ENCODE measurements at regions not wholly inside any gene's neighbourhood (a gene's known extent, or its start where the extent isn't known, plus 50 kb on each side); places are given as distances from the start of the nearest gene placed in this dataset.
A peak's percentile ranks its signal among the peaks of the same experiment; 100 is the strongest.

DNA sequence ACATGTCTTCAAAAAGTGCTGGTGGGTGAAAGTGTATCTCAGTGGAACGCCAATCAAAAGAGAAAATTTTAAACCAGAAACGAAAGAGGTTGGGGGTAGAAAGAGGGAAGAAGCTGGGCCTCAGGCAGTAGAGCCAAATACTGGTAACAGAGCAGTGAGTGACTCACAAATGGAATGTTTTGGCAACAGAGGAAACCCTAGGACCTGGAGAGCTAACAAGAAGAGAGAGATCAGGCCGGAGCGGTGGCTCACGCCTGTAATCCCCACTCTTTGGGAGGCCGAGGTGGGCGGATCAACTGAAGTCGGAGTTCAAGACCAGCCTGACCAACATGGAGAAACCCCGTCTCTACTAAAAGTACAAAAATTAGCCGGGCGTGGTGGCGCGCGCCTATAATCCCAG, 450.8 kb upstream of the NAALADL2 start:
- peak in 1 of 5 donors; percentile 56 for DNase-seq
- intact Hi-C loops (cut with DNase I), result no loop called here
- no peak for FAIRE-seq
- Histone ChIP-seq H3K36me3 (ENCODE audit: control insufficient read depth in 2 of 3, insufficient read depth in 3 of 3, low read length in 3 of 3) (no peaks in the 10 kb centered on the region), H3K9ac (ENCODE audit: low read length in 3 of 3) (no peak overlapping the region), H3K9me3 (ENCODE audit: control insufficient read depth in 2 of 3, insufficient read depth in 1 of 3, low read length in 3 of 3) (no peaks in the 10 kb centered on the region), H3K27ac (ENCODE audit: low read depth in 2 of 2, low read length in 2 of 2) (no peak overlapping the region), H3K27me3 (ENCODE audit: control insufficient read depth, insufficient read depth, low read length) (no peaks in the 10 kb centered on the region), H3K4me3 (ENCODE audit: low read length in 3 of 3) (no peak overlapping the region), H3K4me1 (ENCODE audit: control insufficient read depth in 2 of 3, insufficient read depth in 2 of 3, low read depth in 1 of 3, low read length in 3 of 3) (no peaks in the 10 kb centered on the region)
- TF ChIP-seq, protein P1, sequence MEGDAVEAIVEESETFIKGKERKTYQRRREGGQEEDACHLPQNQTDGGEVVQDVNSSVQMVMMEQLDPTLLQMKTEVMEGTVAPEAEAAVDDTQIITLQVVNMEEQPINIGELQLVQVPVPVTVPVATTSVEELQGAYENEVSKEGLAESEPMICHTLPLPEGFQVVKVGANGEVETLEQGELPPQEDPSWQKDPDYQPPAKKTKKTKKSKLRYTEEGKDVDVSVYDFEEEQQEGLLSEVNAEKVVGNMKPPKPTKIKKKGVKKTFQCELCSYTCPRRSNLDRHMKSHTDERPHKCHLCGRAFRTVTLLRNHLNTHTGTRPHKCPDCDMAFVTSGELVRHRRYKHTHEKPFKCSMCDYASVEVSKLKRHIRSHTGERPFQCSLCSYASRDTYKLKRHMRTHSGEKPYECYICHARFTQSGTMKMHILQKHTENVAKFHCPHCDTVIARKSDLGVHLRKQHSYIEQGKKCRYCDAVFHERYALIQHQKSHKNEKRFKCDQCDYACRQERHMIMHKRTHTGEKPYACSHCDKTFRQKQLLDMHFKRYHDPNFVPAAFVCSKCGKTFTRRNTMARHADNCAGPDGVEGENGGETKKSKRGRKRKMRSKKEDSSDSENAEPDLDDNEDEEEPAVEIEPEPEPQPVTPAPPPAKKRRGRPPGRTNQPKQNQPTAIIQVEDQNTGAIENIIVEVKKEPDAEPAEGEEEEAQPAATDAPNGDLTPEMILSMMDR (IDR thresholded peaks at IDR 0.05; ENCODE audit: borderline replicate concordance, extremely low read depth, insufficient read depth), result no peak

DNA sequence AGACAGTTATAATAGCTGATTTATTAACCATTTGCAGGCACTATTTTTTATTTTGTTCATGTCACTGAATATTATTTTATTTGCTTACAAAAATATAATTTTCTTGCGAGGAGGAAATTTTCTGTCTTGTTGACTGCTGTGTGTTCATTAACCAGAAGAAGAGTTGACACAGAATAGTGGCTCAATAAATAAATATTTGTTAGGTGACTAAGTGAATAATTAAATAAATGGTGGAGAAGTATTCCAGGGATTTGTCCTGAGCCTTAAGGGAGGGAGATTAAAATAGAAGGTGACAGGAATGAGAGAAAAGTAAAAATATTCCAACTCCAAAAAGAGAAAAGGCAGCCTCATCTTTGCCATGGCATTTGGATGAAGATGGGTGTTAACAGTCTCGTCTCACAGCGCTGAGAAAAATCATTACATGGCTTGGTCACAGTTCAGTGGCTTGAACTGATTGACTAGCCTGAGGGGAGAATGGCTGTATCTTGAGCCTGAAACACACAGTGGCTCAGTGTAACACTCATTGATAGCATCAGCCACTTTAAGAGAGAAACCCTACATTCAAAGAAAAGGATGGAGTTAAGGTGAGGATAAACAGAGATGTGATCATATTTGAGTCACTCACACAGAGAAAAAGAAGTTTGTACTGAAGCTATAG, 449.9 kb upstream of the NAALADL2 start:
- Histone ChIP-seq H3K9ac (ENCODE audit: low read length in 3 of 3) (no peak overlapping the region), H3K36me3 (ENCODE audit: control insufficient read depth in 2 of 3, insufficient read depth in 3 of 3, low read length in 3 of 3) (no peaks in the 10 kb centered on the region), H3K4me1 (ENCODE audit: control insufficient read depth in 2 of 3, insufficient read depth in 2 of 3, low read depth in 1 of 3, low read length in 3 of 3) (no peaks in the 10 kb centered on the region), H3K4me3 (ENCODE audit: low read length in 3 of 3) (no peak overlapping the region), H3K27me3 (ENCODE audit: control insufficient read depth, insufficient read depth, low read length) (no peaks in the 10 kb centered on the region), H3K27ac (ENCODE audit: low read depth in 2 of 2, low read length in 2 of 2) (no peak overlapping the region), H3K9me3 (ENCODE audit: control insufficient read depth in 2 of 3, insufficient read depth in 1 of 3, low read length in 3 of 3) (no peaks in the 10 kb centered on the region)
- intact Hi-C loops (cut with DNase I), result no loop called here
- no peak for FAIRE-seq
- DNase-seq, result peak in 2 of 5 donors; percentile 22 to 40
- TF ChIP-seq, protein P1 (IDR thresholded peaks at IDR 0.05; ENCODE audit: borderline replicate concordance, extremely low read depth, insufficient read depth), result no peak

DNA sequence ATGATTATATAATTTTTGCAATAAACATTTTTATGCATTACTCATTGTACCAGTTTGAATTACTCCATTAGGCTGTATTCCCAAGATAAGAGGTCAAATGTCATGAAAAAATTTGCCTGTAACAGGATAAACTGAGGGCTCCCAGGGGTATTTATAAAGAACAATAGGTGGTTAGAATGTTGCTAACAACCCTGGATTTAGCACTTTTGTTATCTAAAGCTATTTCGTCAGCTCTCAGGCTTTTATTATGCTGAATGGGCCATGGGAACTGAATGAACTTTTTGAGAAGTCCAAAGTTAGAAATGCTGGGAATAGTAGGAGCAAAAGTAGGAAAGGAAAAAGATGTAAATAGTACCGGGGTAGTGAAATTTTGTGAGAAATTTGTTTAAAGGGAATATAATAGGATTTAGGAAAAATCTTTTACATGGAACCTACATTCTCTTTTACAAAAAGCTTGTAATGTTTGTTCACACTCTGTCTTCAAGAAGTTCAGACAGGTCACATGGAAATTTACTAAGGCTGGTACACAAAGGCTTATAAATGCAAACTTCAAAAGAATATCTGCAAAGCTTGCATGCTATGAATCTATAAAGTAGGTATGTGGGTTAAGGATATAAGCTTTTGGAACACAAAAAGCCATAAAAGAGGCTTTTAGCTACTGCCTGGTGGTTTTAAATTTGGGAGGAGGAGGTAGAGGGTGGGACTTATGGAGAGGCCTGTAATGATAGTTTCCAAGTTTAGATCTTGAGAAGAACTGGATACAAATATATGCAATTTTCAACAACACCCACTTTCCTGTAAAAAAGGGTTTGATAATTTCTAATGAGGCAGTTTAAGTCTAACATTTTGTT, 445.8 kb upstream of the NAALADL2 start:
- H3K36me3 ChIP-seq (ENCODE audit: control insufficient read depth in 2 of 3, insufficient read depth in 3 of 3, low read length in 3 of 3), result no peaks in the 10 kb centered on the region
- H3K9ac ChIP-seq (ENCODE audit: low read length in 3 of 3), result no peak overlapping the region
- no peak overlapping the region for H3K4me3 ChIP-seq (ENCODE audit: low read length in 3 of 3)
- H3K27me3 ChIP-seq (ENCODE audit: control insufficient read depth, insufficient read depth, low read length), result no peaks in the 10 kb centered on the region
- FAIRE-seq, result no peak
- H3K27ac ChIP-seq (ENCODE audit: low read depth in 2 of 2, low read length in 2 of 2), result no peak overlapping the region
- intact Hi-C loops (cut with DNase I), result no loop called here
- DNase-seq, result no peak
- TF ChIP-seq, protein P1 (IDR thresholded peaks at IDR 0.05; ENCODE audit: borderline replicate concordance, extremely low read depth, insufficient read depth), result no peak
- no peaks in the 10 kb centered on the region for H3K4me1 ChIP-seq (ENCODE audit: control insufficient read depth in 2 of 3, insufficient read depth in 2 of 3, low read depth in 1 of 3, low read length in 3 of 3)
- no peaks in the 10 kb centered on the region for H3K9me3 ChIP-seq (ENCODE audit: control insufficient read depth in 2 of 3, insufficient read depth in 1 of 3, low read length in 3 of 3)

Measured in kidney (tissue), 13 donors.